ENCODE measurements at regions not wholly inside any gene's neighbourhood (a gene's known extent, or its start where the extent isn't known, plus 50 kb on each side); places are given as distances from the start of the nearest gene placed in this dataset.

DNA sequence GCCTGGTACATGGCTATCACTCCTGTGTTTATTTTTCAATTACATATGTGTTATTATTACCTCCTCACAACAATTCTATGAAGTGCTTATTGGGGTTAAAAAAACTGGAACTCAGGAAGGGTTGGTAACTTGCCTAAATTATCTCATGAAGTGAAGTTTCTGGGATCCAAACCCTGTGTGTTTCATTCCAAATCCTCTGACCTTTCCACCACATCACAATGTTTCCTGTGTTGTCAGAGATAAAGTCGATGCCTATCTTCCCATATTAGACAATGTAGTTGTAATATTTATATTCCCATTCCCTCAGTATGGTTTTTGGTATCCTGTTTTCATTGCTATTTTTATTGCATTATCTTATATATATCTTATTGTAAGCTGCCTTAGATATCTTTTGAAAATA is 269.1 kb upstream of the CFAP20DC start (continued):
- TF ChIP-seq, protein P1, sequence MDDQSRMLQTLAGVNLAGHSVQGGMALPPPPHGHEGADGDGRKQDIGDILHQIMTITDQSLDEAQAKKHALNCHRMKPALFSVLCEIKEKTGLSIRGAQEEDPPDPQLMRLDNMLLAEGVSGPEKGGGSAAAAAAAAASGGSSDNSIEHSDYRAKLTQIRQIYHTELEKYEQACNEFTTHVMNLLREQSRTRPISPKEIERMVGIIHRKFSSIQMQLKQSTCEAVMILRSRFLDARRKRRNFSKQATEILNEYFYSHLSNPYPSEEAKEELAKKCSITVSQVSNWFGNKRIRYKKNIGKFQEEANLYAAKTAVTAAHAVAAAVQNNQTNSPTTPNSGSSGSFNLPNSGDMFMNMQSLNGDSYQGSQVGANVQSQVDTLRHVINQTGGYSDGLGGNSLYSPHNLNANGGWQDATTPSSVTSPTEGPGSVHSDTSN (IDR thresholded peaks at IDR 0.05; ENCODE audit: insufficient replicate concordance, low read depth, low read length): no peak
- TF ChIP-seq, protein P2, sequence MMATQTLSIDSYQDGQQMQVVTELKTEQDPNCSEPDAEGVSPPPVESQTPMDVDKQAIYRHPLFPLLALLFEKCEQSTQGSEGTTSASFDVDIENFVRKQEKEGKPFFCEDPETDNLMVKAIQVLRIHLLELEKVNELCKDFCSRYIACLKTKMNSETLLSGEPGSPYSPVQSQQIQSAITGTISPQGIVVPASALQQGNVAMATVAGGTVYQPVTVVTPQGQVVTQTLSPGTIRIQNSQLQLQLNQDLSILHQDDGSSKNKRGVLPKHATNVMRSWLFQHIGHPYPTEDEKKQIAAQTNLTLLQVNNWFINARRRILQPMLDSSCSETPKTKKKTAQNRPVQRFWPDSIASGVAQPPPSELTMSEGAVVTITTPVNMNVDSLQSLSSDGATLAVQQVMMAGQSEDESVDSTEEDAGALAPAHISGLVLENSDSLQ (IDR thresholded peaks at IDR 0.05): no peak
- TF ChIP-seq SP1 (IDR thresholded peaks at IDR 0.05; ENCODE audit: low read depth, low read length) (no peak), POLR2AphosphoS5 (IDR thresholded peaks at IDR 0.05; ENCODE audit: low read length) (no peak), SREBF1 (IDR thresholded peaks at IDR 0.05; ENCODE audit: low read length) (no peak), SREBF2 (IDR thresholded peaks at IDR 0.05; ENCODE audit: low read length) (no peak), CHD2 (IDR thresholded peaks at IDR 0.05; ENCODE audit: borderline replicate concordance, low read depth, low read length) (no peak), CEBPB (IDR thresholded peaks at IDR 0.05; ENCODE audit: borderline replicate concordance in 1 of 2, low read depth in 2 of 2, low read length in 2 of 2) (no peak), RAD21 (IDR thresholded peaks at IDR 0.05; ENCODE audit: insufficient read depth, low read depth, low read length) (no peak), NR2C1 (IDR thresholded peaks at IDR 0.05) (no peak), SUPT20H (IDR thresholded peaks at IDR 0.05; ENCODE audit: borderline replicate concordance, control insufficient read depth, low read depth, low read length) (no peak), BHLHE40 (IDR thresholded peaks at IDR 0.05; ENCODE audit: borderline replicate concordance in 1 of 2, low read depth in 2 of 2, low read length in 1 of 2) (no peak), ETV6 (conservative IDR thresholded peaks at IDR 0.05 in 1 of 2, IDR thresholded peaks at IDR 0.05 in 1 of 2; ENCODE audit: borderline replicate concordance in 1 of 2, low read depth in 1 of 2) (no peak)
- TF ChIP-seq, protein P3, sequence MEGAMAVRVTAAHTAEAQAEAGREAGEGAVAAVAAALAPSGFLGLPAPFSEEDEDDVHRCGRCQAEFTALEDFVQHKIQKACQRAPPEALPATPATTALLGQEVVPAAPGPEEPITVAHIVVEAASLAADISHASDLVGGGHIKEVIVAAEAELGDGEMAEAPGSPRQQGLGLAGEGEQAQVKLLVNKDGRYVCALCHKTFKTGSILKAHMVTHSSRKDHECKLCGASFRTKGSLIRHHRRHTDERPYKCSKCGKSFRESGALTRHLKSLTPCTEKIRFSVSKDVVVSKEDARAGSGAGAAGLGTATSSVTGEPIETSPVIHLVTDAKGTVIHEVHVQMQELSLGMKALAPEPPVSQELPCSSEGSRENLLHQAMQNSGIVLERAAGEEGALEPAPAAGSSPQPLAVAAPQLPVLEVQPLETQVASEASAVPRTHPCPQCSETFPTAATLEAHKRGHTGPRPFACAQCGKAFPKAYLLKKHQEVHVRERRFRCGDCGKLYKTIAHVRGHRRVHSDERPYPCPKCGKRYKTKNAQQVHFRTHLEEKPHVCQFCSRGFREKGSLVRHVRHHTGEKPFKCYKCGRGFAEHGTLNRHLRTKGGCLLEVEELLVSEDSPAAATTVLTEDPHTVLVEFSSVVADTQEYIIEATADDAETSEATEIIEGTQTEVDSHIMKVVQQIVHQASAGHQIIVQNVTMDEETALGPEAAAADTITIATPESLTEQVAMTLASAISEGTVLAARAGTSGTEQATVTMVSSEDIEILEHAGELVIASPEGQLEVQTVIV (IDR thresholded peaks at IDR 0.05; ENCODE audit: borderline replicate concordance, partially characterized antibody): no peak
- TF ChIP-seq, protein P4, sequence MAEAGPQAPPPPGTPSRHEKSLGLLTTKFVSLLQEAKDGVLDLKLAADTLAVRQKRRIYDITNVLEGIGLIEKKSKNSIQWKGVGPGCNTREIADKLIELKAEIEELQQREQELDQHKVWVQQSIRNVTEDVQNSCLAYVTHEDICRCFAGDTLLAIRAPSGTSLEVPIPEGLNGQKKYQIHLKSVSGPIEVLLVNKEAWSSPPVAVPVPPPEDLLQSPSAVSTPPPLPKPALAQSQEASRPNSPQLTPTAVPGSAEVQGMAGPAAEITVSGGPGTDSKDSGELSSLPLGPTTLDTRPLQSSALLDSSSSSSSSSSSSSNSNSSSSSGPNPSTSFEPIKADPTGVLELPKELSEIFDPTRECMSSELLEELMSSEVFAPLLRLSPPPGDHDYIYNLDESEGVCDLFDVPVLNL (IDR thresholded peaks at IDR 0.05; ENCODE audit: low read depth, low read length): no peak
